ENCODE measurements at regions not wholly inside any gene's neighbourhood (a gene's known extent, or its start where the extent isn't known, plus 50 kb on each side); places are given as distances from the start of the nearest gene placed in this dataset.

GRCh38 chr4:123114915-123115756, 192.7 kb upstream of the NUDT6 start:
- H3K9me3 ChIP-seq, result peaks cover 0 to 15% (median 3%) of the 10 kb centered on the region in 3 donors
- peaks cover 0 to 5% (median 0%) of the 10 kb centered on the region in 3 donors for H3K4me1 ChIP-seq
- intact Hi-C loops (cut with DNase I), result no loop called here
- peaks cover 0 to 13% (median 0%) of the 10 kb centered on the region in 3 donors for H3K36me3 ChIP-seq
- H3K4me3 ChIP-seq, result no peak overlapping the region
- no peak overlapping the region for H3K27ac ChIP-seq
- 96 to 97% methylated on average over 7 to 10 of the region's 39 CpGs for WGBS, 2 donors
- TF ChIP-seq CTCF (IDR thresholded peaks at IDR 0.05) (no peak), POLR2A (IDR thresholded peaks at IDR 0.05) (no peak)
- no peak for DNase-seq
- H3K27me3 ChIP-seq, result no peaks in the 10 kb centered on the region

- Histone ChIP-seq H3K27ac (no peak overlapping the region), H3K4me3 (no peak overlapping the region), H3K4me1 (no peaks in the 10 kb centered on the region), H3K9me3 (peaks cover 0 to 15% (median 3%) of the 10 kb centered on the region in 3 donors), H3K36me3 (peaks cover 0 to 13% (median 0%) of the 10 kb centered on the region in 3 donors), H3K27me3 (no peaks in the 10 kb centered on the region)
- DNase-seq, result no peak
- intact Hi-C loops (cut with DNase I), result no loop called here
- no peak for TF ChIP-seq CTCF (IDR thresholded peaks at IDR 0.05)
- no peak for TF ChIP-seq POLR2A (IDR thresholded peaks at IDR 0.05)
- 65 to 88% methylated on average over 1 of the region's 1 CpG for WGBS, 2 donors
Observed at GRCh38 chr4:123116412-123116811, 194.0 kb upstream of the NUDT6 start.

- TF ChIP-seq CTCF (IDR thresholded peaks at IDR 0.05), result no peak
- Histone ChIP-seq H3K4me3 (no peak overlapping the region), H3K27ac (no peak overlapping the region), H3K36me3 (no peaks in the 10 kb centered on the region), H3K9me3 (no peaks in the 10 kb centered on the region), H3K27me3 (no peaks in the 10 kb centered on the region), H3K4me1 (no peaks in the 10 kb centered on the region)
- DNase-seq, result no peak
- WGBS, 2 donors, result 91 to 100% methylated on average over 1 of the region's 1 CpG
- intact Hi-C loops (cut with DNase I), result no loop called here
Observed at GRCh38 chr4:123120473-123120872, 198.1 kb upstream of the NUDT6 start.

GRCh38 chr4:123121241-123121907, 199.0 kb upstream of the NUDT6 start:
- Histone ChIP-seq H3K9me3 (no peaks in the 10 kb centered on the region), H3K27ac (no peak overlapping the region), H3K36me3 (no peaks in the 10 kb centered on the region), H3K4me1 (no peaks in the 10 kb centered on the region), H3K27me3 (no peaks in the 10 kb centered on the region), H3K4me3 (no peak overlapping the region)
- intact Hi-C loops (cut with DNase I), result no loop called here
- TF ChIP-seq CTCF (IDR thresholded peaks at IDR 0.05) (no peak), POLR2A (IDR thresholded peaks at IDR 0.05) (no peak)
- DNase-seq, result no peak
- WGBS, 2 donors, result 40 to 49% methylated on average over 2 of the region's 2 CpGs

GRCh38 chr4:123125477-123125876, 203.1 kb upstream of the NUDT6 start:
- WGBS, 2 donors, result 82 to 86% methylated on average over 1 of the region's 1 CpG
- no peak for TF ChIP-seq POLR2A (IDR thresholded peaks at IDR 0.05)
- no peak for TF ChIP-seq CTCF (IDR thresholded peaks at IDR 0.05)
- no peak for DNase-seq
- Histone ChIP-seq H3K27me3 (no peaks in the 10 kb centered on the region), H3K4me1 (peaks cover 0 to 14% (median 6%) of the 10 kb centered on the region in 3 donors), H3K27ac (no peak overlapping the region), H3K36me3 (no peaks in the 10 kb centered on the region), H3K9me3 (no peaks in the 10 kb centered on the region), H3K4me3 (no peak overlapping the region)
- intact Hi-C loops (cut with DNase I), result no loop called here
